RKO (cell line): ENCODE measurements at regions not wholly inside any gene's neighbourhood (a gene's known extent, or its start where the extent isn't known, plus 50 kb on each side); places are given as distances from the start of the nearest gene placed in this dataset.
"Not testable (repeated sequence)": the region's sequence is repeated elsewhere in the genome, so short reads cannot be mapped to it uniquely, and the experiment has no call there.

Experiments used
- DNase-seq: peaks from one replicate; pipeline ENCODE4 v3.0.0-alpha.2; 2016; ENCODE audit warnings: low spot score

DNA sequence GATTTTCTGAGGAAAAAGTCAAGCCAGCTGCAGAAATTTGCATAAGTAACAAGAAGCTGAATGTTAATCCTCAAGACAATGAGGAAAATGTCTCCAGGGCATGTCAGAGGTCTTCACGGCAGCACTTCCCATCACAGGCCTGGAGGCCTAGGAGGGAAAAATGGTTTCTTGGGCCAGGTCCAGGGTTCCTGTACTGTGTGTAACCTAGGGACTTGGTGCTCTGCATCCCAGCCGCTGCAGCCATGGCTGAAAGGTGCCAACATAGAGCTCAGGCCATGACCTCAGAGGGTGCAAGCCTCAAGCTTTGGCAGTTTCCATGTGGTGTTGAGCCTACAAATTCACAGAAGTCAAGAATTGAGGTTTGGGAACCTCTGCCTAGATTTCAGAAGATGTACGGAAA lies 144.1 kb downstream of the AKR1D1 start:
- not testable (repeated sequence) for DNase-seq

DNA sequence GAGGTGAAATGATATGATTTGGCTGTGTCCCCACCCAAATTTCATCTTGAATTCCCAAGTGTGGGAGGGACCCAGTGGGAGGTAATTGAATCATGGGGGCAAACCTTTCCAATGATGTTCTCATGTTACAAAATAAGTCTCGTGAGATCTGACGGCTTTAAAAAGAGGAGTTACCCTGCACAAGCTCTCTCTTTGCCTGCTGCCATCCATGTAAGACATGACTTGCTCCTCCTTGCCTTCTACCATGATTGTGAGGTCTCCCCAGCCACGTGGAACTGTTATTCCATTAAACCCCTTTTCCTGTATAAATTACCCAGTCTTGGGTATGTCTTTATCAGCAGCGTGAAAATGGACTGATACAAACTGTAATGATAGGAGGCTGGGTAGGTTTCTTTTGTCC lies 145.1 kb downstream of the AKR1D1 start:
- not testable (repeated sequence) for DNase-seq

DNA sequence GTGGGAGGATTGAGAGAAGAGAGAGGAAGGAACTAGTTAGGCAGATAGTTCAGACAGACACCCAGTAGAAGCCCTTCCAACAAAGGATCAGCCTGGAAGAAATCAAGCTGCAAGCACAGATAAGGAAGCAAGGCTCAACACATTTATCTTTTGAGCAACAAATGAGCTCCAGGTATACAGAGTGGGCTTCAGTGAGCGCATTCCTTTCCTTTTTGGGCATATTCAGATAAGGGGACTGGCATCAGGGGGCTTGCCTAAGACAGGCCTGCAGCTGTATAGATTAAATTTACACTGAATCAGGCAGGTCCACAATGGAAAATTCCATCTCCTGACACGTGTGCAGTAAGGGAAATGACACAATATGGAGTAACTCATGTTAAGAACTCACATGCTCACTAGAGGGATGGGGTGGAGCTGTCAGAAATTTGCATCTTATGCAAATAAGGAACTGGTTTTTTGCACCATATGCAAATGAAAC lies 147.2 kb downstream of the AKR1D1 start:
- no peak for DNase-seq

DNA sequence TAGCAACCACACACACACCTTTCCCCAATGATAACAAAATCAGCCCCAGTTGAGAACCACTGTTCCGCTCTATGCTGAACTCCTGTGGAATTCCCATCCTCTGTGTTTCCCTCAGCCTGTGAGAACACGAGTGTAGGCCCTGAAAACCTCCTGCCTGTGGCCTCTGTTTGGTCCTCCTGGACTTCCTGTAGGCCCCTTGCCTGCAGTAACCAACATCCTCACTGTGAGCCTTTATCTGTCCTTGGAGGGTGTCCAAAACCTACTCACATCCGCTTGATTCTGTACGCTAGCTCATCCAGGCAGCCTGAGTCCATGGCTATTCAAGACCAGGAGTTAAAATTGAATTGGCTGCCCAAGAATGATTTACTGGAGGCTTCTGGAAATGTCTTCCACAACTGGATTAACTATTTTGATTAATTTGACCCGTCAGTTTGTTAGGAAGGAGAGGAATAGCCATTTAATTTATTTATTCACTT lies 149.8 kb downstream of the AKR1D1 start:
- no peak for DNase-seq

DNA sequence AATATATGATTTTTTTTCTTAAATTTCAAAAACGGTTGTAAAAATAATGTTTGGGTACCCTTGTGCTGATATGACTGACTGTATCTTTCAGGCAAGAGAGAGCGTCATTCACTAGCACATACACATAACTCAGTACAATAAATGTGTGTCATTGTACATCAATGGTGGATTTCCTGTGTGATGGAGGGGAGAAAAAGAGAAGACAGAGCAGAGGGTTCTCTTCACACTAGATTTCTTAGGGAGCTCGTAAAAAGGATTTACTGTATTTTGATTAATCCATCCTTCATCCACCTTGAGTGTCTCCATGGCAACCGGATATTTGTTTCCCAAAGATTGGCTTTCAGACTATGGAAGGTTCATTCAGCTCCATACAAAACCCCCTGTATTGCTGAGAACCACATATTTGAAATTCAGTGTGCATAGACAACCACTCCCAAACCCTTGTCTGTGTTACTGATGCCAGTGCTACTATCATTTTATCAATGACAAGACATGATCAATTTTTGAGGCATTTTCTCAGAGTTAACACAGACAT lies 150.6 kb downstream of the AKR1D1 start:
- DNase-seq, result no peak

DNA sequence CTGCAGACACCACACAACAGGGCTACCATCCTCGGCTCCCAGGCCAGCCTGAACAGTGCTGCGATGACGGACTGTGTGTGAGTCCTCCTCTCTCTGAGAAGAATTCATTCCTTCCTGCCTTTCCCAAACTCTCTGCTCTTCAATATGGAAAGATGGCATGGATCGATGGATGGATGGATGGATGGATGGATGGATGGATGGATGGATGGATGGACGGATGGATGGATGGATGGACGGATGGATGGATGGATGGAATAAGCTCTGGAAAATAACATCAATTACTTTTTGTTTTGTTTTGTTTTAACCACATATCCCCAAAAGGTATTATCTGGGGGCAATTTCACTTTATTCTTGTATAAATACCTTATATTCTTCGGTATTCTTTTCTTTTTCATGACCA lies 151.9 kb downstream of the AKR1D1 start:
- DNase-seq, result no peak

DNA sequence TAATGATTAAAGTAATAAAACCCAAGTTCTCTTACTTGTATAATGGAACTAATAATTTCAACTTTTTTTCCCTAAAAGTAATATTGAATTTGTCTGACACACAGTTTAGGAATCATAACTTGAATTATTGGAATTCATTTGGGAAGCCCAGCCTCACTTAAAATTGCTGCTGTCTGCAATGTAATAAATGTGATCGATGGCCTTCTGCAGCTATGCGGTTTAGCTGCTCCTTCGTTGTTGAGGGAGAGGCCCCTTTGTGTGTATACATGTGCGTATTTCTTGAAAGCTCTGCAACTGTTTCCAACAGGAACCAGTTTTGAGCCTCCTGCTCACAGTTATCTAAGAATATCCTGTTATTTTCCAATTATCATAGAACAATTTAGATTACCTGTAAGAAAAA lies 152.5 kb downstream of the AKR1D1 start:
- DNase-seq, result no peak

DNA sequence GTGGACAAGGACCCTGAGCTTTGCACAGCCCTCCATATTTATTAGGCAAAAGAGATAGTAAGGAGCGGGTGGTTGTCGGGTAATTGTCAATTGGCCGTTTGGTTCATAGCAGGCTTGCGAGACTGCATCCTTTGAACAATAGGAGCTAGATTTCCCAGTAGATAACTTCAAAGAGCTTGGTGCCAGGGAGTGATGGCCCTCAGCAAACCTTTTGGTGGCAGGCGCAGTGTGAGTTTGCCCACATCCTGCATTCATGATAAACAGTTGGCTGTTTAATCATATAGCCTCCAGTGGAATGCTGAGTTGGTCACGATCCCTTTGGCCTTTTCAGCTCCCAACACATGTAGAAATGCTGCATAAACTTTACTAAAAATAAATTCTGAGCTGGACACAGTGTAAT lies 156.9 kb downstream of the AKR1D1 start:
- no peak for DNase-seq

DNA sequence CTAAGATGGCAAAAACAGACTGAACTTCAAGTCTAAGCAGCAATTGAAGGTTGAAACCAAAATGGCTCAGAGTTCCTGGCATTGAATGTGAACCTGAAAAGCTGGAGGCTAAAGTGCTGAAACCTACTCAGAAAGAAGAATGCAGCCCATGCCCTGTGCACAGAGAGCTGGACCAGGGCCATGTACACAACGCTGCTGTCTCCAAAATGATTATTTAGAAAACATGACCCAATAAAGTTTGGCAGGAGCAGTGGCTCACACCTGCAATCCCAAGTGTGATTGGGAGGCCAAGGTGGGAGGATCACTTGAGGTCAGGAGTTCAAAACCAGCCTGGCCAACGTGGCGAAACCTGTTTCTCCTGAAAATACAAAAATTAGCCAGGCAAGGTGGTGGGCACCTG lies 158.9 kb downstream of the AKR1D1 start:
- DNase-seq, result no peak

DNA sequence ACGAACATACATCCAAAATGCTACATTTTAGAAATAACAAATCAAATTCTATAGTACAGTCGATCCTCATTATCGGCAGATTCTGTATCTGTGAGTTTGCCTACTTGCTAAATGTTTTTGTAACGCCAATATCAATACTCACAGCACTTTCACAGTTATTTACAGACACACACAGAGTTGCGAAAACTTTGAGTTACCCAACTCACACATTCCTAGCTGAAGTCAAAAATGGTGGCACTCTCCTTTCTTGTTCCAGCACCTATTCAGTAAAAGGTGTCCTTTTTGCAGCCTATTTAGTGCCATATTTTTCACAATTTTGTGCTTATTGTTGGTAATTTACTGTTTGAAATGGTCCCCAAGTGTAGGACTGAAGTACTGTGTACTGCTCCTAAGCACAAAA lies 161.7 kb downstream of the AKR1D1 start:
- no peak for DNase-seq

DNA sequence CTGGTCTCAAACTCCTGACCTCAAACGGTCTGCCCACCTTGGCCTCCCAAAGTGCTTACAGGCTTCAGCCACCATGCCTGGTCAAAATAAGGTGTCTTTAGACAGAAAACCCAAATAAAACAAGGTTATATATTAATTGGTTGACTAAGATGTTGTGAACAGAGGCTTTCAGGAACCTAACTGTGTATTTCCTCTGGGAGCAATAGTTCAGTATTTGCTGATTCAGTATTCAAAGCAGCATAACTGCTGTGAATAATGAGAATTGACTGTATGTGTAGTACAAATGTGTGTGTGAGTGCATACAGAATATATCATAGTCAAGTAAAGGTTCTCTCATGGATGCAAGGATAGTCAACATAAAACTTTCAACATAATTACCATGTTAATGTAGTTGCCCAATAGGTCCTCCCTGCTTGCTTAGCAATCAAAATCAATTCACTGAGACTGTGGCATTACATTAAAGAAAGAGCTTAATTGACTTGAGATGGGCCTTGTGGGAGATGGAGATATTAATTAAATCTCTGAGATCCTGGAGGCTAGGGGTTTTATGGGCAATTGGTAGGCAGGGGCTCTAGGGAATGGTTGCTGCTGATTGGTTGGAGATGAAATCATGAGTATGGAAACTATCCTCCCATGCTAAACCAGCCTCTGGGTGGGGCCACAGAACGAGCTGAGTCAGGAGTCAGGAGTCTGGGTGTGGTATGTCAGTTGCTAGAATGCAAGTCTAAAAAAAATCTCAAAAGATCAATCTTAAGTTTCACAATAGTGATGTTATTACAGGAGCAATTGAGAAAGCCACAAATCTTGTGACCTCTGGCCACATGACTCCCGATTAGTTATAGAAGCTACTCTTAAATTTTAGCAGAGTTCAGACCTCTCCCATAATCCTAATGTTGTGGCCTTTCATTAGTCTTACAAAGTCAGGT lies 162.7 kb downstream of the AKR1D1 start:
- DNase-seq, result peak; percentile 18

DNA sequence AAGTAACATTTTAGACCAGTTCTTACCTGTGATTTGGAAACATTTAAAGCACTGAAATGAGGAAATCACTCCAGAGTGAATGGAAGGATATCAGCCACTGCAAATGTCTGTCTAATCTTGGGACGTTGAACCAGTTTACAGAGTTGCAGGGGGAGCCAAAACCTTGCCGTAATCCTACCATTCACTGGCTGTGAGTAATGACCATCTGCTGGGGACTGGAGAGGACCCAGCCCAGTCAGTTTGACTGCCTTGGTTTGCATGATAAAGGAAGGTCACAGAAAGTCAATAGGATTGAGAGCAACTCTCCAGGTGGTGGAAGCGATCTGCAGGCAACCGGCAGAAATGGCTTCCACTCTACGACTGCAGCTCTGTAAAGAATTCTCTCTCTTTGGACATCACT lies 167.2 kb downstream of the AKR1D1 start:
- DNase-seq, result no peak

DNA sequence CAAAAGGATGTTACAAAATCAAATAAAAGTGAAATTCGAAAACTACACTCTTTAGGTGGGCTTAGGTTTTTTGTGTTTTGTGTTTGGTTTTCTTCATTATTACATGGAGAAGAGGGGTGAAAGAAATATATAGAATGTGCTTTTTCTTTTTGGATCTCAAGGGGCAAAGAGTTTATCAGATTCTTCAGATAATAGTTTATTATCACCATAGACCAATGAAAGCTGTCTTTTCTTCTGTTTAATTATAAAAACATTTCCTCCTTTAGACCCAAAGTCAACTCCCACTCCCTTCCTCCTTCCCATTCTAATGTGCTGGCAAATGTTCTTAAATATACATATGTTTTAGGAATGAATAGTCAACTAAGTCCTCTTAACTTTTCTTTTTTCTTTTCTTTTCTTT lies 167.6 kb downstream of the AKR1D1 start:
- no peak for DNase-seq

DNA sequence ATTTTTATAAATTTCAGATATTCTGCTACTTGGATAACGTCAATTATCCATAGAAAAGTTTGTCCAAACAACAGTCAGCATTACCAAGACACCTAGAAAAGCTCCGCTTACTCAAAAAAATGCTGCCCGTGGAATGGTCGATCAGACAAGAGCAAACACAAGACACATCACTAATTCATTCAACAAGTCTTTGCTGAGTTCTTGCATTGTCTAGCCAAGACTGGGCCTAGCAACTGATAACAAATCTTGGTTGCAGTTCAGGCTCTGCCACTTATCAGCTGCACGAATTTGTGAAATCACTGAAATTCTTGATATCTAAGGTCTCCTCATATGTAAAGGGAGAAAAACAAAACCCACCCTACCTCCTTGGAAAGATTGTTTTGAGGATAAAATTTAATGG lies 168.3 kb downstream of the AKR1D1 start:
- no peak for DNase-seq

DNA sequence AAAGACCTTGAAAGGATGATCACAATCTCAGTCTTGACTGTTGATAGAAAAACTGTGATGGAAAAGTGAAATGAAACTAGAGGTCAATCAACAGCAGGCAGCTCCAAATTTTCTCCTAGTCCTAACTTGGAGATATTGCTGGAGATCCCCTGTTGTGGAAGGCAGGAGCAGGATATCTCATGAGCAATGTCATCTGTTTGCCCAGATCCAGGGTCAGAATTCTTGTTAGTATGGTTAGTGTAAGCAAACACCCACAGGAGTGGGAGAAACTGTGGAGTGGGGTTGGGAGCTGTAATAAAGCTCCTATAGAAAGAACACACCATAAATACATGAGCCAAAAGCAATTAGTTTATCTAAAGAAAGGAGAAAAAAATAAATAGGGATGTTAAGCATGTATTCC lies 169.0 kb downstream of the AKR1D1 start:
- no peak for DNase-seq

DNA sequence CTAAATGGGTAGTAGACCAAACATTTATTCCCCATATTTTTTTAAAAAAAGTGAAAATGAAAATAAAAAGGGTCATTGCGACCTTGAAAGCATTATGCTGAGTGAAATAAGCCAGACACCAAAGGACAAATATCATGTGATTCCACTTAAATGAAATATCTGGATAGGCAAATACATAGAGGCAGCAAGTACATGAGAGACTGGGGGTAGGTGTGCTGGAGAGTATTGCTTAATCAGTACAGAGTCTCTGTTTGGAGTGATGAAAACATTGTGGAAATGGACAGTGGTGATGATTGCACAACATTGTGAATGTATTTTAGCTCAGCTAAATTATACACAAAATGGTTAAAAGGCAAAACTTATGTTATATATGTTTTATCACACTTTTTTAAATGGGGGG lies 169.4 kb downstream of the AKR1D1 start:
- no peak for DNase-seq

DNA sequence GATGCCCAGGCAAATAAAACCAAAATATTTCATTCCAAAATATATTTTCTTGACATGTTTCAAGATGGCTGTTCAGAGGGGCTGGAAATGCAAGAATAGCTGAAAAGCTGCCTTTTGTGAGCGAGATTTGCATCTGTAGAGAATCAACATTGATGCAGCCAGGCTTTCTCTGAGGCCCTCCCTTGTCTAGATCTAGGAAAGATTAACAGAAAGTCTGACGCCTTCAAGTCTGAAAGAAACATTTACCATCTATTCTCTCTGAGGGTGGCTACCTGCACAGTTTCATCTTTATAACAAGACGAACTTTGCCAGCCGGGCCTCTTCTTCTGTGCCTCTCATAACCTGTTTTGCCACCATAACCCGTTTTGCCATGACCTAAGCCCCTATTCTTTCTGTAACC lies 170.2 kb downstream of the AKR1D1 start:
- DNase-seq, result no peak

DNA sequence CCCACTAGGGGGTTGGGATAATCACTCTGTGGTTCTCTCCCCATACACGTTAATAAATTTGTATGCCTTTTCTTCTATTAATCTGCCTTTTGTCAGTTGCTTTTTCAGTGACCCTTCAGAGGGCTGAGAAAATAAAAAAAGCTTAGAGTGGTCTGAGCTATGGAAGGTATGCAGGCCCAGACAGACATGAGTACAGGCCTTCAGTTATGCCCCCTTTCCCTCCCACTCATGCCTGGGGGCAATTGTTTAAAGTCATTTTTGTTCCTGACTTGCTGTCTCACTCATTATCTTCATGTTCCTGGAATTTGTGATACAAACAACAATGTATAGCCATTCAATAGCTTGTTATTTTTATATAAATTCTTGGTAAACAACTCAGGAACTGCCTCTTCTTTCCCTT lies 170.8 kb downstream of the AKR1D1 start:
- no peak for DNase-seq

DNA sequence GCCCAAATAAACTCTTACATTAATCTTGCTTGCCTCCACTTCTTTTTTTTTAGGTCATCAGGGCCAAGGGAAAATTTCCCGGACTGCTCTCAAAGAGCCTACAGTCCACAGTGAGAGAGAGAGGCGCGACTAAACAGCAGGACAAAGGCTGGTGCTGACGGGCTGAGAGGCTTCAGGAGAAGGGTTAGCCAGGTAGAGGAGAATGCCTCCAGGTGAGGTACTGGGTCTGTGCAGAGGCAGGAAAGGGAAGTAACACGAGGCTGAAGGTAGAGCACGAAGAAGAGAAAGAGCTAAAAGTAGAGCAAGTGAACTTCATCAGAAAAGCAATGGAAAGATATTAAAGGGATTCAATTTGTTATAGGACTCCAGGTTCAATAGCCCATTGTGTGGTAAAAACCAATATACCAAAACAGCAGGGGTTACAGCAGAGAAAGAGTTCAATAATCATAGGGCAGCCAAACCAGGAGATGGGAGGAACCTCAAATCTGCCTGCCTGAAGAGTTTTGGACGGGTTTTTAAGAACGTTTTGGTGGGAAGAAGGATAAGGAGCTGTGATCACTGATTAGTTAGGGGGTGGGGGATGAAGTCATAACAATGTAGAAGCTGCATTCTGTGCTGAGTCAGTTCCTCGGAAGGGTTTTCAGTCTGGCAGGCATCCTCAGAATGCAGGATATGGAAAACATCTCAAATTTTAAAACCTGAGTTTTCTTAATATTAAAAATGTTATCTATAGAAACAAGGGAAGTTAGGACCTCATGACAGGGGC lies 171.5 kb downstream of the AKR1D1 start:
- DNase-seq, result no peak

DNA sequence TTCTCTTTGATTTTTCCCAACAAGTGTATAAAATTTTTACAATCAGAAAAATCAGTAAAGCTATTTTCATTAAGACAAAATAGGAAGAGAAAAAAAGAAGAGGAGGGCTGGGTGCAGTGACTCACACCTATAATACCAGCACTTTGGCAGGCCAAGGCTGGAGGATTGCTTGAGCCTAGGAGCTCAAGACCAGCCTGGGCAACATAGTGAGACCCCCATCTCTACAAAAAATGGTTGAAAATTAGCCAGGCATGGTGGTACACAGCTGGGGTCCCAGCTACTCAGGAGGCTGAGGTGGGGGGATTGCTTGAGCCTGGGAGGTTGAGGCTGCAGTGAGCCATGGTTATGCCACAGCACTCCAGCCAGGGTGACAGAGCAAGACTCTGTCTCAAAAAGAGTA lies 172.3 kb downstream of the AKR1D1 start:
- no peak for DNase-seq

DNA sequence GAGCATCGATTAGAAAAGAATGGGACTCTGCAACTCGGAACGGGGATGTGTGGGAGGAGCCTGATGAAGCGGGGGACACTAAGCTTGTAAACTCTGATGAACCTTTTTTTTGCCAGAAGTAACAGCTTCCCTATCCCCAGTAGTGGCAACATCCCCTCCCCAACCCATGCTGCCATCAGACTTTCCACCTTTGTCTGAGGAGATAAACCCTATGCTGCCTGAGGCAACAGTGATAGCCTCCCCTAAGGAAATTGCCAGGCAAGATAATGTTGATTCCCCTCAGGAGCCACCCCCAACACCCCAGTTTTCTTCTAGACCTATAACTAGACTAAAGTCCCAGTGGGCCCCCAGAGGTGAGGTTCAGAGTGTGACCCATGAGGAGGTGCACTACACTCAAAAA lies 173.7 kb downstream of the AKR1D1 start:
- no peak for DNase-seq

DNA sequence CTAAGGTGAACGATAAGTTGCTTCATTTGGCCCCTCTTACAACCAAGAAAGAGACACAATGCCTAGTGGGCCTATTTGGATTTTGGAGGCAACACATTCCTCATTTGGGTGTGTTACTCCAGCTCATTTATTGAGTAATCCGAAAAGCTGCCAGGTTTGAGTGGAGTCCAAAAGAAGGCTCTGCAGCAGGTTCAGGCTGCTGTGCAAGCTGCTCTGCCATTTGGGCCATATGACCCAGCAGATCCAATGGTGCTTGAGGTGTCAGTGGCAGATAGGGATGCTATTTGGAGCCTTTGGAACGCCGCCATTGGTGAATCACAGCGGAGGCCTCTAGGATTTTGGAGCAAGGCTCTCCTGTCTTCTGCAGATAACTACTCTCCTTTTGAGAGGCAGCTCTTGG lies 176.4 kb downstream of the AKR1D1 start:
- DNase-seq, result not testable (repeated sequence)

DNA sequence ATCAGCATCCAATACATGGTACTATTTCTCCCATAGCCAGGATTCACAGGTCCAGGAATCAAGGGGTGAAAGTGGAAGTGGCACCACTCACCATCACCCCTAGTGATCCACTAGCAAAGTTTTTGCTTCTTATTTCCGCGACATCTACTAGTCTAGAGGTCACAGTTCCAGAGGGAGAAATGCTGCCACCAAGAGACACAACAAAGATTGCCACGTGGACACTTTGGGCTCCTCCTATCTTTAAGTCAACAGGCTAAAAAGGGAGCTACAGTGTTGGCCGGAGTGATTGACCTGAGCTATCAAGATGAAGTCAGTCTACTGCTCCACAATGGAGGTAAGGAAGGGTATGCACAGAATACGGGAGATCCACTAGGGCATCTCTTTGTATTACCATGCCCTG lies 178.2 kb downstream of the AKR1D1 start:
- no peak for DNase-seq
